Tibial nerve (tissue), 4 donors: ENCODE measurements at regions not wholly inside any gene's neighbourhood (a gene's known extent, or its start where the extent isn't known, plus 50 kb on each side); places are given as distances from the start of the nearest gene placed in this dataset.

Experiments
- DNase-seq, 2 donors: peaks; one replicate each; pipeline ENCODE4 v3.0.0-alpha.2; 2019; ENCODE audit warnings: low spot score in 2 of 2
- H3K27ac ChIP-seq, 4 donors: fragments of 200-600 bp; sonication (generic) in 3 of 4; one replicate each; pipeline ENCODE4 v1.5.1; 2017 to 2019; ENCODE audit warnings: mild to moderate bottlenecking in 1 of 4
- H3K27me3 ChIP-seq, 2 donors: fragments of 200-600 bp; sonication (generic) in 1 of 2; one replicate each; pipeline versions ENCODE4 v1.5.1 to v1.6.0; 2017 to 2019
- H3K36me3 ChIP-seq, 3 donors: fragments of 200-600 bp; sonication (generic); one replicate each; pipeline ENCODE4 v1.5.1; 2018 to 2019
- H3K4me1 ChIP-seq, 4 donors: fragments of 200-600 bp; sonication (generic) in 3 of 4; one replicate each; pipeline ENCODE4 v1.5.1; 2017 to 2019
- H3K4me3 ChIP-seq, 4 donors: fragments of 200-600 bp; sonication (generic) in 3 of 4; one replicate each; pipeline ENCODE4 v1.5.1; 2017 to 2019; ENCODE audit warnings: mild to moderate bottlenecking in 1 of 4, moderate library complexity in 1 of 4
- H3K9me3 ChIP-seq, 4 donors: fragments of 200-600 bp; sonication (generic) in 3 of 4; one replicate each; pipeline ENCODE4 v1.5.1; 2017 to 2019
- CTCF ChIP-seq, 5 experiments: fragments of 200-600 bp in 3 of 5; fragments of 450-650 bp in 2 of 5; sonication (generic) in 3 of 5; IDR thresholded peaks; one replicate each; pipeline ENCODE4 v1.5.1; 2016 to 2019; ENCODE audit warnings: antibody characterized with exemption in 5 of 5, mild to moderate bottlenecking in 3 of 5, moderate library complexity in 2 of 5
- EP300 ChIP-seq, 2 donors: sonication (generic); formaldehyde crosslinking; IDR thresholded peaks; one replicate each; pipeline ENCODE4 v1.6.1; 2017; ENCODE audit warnings: antibody characterized with exemption in 2 of 2, mild to moderate bottlenecking in 1 of 2
- POLR2A ChIP-seq, 2 donors: fragments of 450-650 bp; IDR thresholded peaks; one replicate each; pipeline ENCODE4 v1.6.1; 2017; ENCODE audit warnings: antibody characterized with exemption in 2 of 2, mild to moderate bottlenecking in 2 of 2, moderate library complexity in 2 of 2
- WGBS, 2 donors: methylation state at CpG; one replicate each; pipeline ENCODE4 v1.1.5; 2018; 5-methylcytosine and 5-hydroxymethylcytosine counted together

GRCh38 chr7:115113131-115113530, 191.2 kb downstream of the MDFIC start:
- no peak for TF ChIP-seq EP300 (IDR thresholded peaks at IDR 0.05)
- no peak for TF ChIP-seq POLR2A (IDR thresholded peaks at IDR 0.05)
- 93% methylated on average over 3 of the region's 3 CpGs for WGBS, 2 donors
- Histone ChIP-seq H3K27ac (peak overlapping the region in 1 of 4 donors; percentile 30), H3K9me3 (no peaks in the 10 kb centered on the region), H3K4me3 (no peak overlapping the region), H3K27me3 (no peaks in the 10 kb centered on the region), H3K36me3 (no peaks in the 10 kb centered on the region), H3K4me1 (peaks cover 0 to 23% (median 0%) of the 10 kb centered on the region in 4 donors)
- DNase-seq: no peak

GRCh38 chr7:115110523-115110922, 188.6 kb downstream of the MDFIC start:
- no peak for TF ChIP-seq POLR2A (IDR thresholded peaks at IDR 0.05)
- TF ChIP-seq EP300 (IDR thresholded peaks at IDR 0.05): no peak
- no peak for TF ChIP-seq CTCF (IDR thresholded peaks at IDR 0.05)
- H3K4me3 ChIP-seq: no peak overlapping the region
- WGBS, 2 donors: 28 to 43% methylated on average over 1 of the region's 1 CpG
- peaks cover 0 to 23% (median 0%) of the 10 kb centered on the region in 4 donors for H3K4me1 ChIP-seq
- no peaks in the 10 kb centered on the region for H3K27me3 ChIP-seq
- DNase-seq: no peak
- no peaks in the 10 kb centered on the region for H3K9me3 ChIP-seq
- H3K36me3 ChIP-seq: no peaks in the 10 kb centered on the region
- no peak overlapping the region for H3K27ac ChIP-seq

- H3K27me3 ChIP-seq: no peaks in the 10 kb centered on the region
- TF ChIP-seq EP300 (IDR thresholded peaks at IDR 0.05): no peak
- no peak for DNase-seq
- WGBS, 2 donors: 87 to 92% methylated on average over 3 of the region's 3 CpGs
- no peaks in the 10 kb centered on the region for H3K9me3 ChIP-seq
- H3K4me3 ChIP-seq: no peak overlapping the region
- H3K36me3 ChIP-seq: no peaks in the 10 kb centered on the region
- H3K4me1 ChIP-seq: peaks cover 0 to 5% (median 0%) of the 10 kb centered on the region in 4 donors
- no peak overlapping the region for H3K27ac ChIP-seq
Observed at GRCh38 chr7:115106316-115106715, 184.4 kb downstream of the MDFIC start.

- Histone ChIP-seq H3K27me3 (no peaks in the 10 kb centered on the region), H3K4me3 (no peak overlapping the region), H3K9me3 (no peaks in the 10 kb centered on the region), H3K36me3 (no peaks in the 10 kb centered on the region), H3K4me1 (no peaks in the 10 kb centered on the region), H3K27ac (no peak overlapping the region)
- 95 to 98% methylated on average over 2 of the region's 2 CpGs for WGBS, 2 donors
- no peak for DNase-seq
- TF ChIP-seq EP300 (IDR thresholded peaks at IDR 0.05) (no peak), CTCF (IDR thresholded peaks at IDR 0.05) (no peak), POLR2A (IDR thresholded peaks at IDR 0.05) (no peak)
Observed at GRCh38 chr7:115102738-115103137, 180.8 kb downstream of the MDFIC start.

GRCh38 chr7:115101199-115101598, 179.3 kb downstream of the MDFIC start:
- H3K36me3 ChIP-seq: no peaks in the 10 kb centered on the region
- no peaks in the 10 kb centered on the region for H3K9me3 ChIP-seq
- H3K27ac ChIP-seq: no peak overlapping the region
- peaks cover 0 to 13% (median 2%) of the 10 kb centered on the region in 4 donors for H3K4me1 ChIP-seq
- no peak overlapping the region for H3K4me3 ChIP-seq
- H3K27me3 ChIP-seq: no peaks in the 10 kb centered on the region
- no peak for DNase-seq
- TF ChIP-seq CTCF (IDR thresholded peaks at IDR 0.05) (no peak), EP300 (IDR thresholded peaks at IDR 0.05) (no peak), POLR2A (IDR thresholded peaks at IDR 0.05) (no peak)

- no peaks in the 10 kb centered on the region for H3K9me3 ChIP-seq
- no peak overlapping the region for H3K27ac ChIP-seq
- no peak for DNase-seq
- no peak for TF ChIP-seq CTCF (IDR thresholded peaks at IDR 0.05)
- TF ChIP-seq EP300 (IDR thresholded peaks at IDR 0.05): no peak
- no peak for TF ChIP-seq POLR2A (IDR thresholded peaks at IDR 0.05)
- no peaks in the 10 kb centered on the region for H3K36me3 ChIP-seq
- no peaks in the 10 kb centered on the region for H3K27me3 ChIP-seq
- H3K4me3 ChIP-seq: no peak overlapping the region
- WGBS, 2 donors: 29 to 37% methylated on average over 1 of the region's 1 CpG
- H3K4me1 ChIP-seq: peaks cover 0 to 14% (median 3%) of the 10 kb centered on the region in 4 donors
Observed at GRCh38 chr7:115099906-115100305, 178.0 kb downstream of the MDFIC start.
